WTC11 (cell line): ENCODE measurements at regions not wholly inside any gene's neighbourhood (a gene's known extent, or its start where the extent isn't known, plus 50 kb on each side); places are given as distances from the start of the nearest gene placed in this dataset.

Experiments used
- CBFB ChIP-seq: sonication (generic); formaldehyde crosslinking; IDR thresholded peaks from 2 replicates; pipeline ENCODE4 v1.8.1; 2022; ENCODE audit warnings: mild to moderate bottlenecking, low read depth, missing genetic modification reagents
- ELF4 ChIP-seq: sonication (generic); formaldehyde crosslinking; IDR thresholded peaks from 2 replicates; pipeline ENCODE4 v1.8.1; 2022; ENCODE audit warnings: low read depth, mild to moderate bottlenecking, moderate library complexity, missing genetic modification reagents
- FOXP1 ChIP-seq: sonication (generic); formaldehyde crosslinking; IDR thresholded peaks from 2 replicates; pipeline ENCODE4 v1.8.0; 2022; ENCODE audit warnings: missing genetic modification reagents, mild to moderate bottlenecking, moderate library complexity, borderline replicate concordance
- HMGA2 ChIP-seq: fragments of 250-450 bp; sonication (Bioruptor Pico); IDR thresholded peaks from 2 replicates; pipeline ENCODE4 v1.4.0; 2021; ENCODE audit warnings: mild to moderate bottlenecking, moderate library complexity
- JUN ChIP-seq: sonication (generic); formaldehyde crosslinking; IDR thresholded peaks from 2 replicates; pipeline ENCODE4 v1.8.0; 2023; ENCODE audit warnings: mild to moderate bottlenecking, missing genetic modification reagents
- NR3C1 ChIP-seq: sonication (generic); formaldehyde crosslinking; conservative IDR thresholded peaks from 2 replicates; pipeline ENCODE4 v1.8.1; 2023; ENCODE audit warnings: low read depth, mild to moderate bottlenecking, missing genetic modification reagents
- TF ChIP-seq, protein P1 (sequence below): fragments of 200-600 bp; IDR thresholded peaks from 2 replicates; pipeline ENCODE4 v1.8.0; 2022; ENCODE audit warnings: antibody characterized with exemption
- TF ChIP-seq, protein P2 (sequence below): fragments of 250-450 bp; sonication (Bioruptor Pico); IDR thresholded peaks from 2 replicates; pipeline ENCODE4 v2.1.2; 2022; ENCODE audit warnings: mild to moderate bottlenecking, moderate library complexity

DNA sequence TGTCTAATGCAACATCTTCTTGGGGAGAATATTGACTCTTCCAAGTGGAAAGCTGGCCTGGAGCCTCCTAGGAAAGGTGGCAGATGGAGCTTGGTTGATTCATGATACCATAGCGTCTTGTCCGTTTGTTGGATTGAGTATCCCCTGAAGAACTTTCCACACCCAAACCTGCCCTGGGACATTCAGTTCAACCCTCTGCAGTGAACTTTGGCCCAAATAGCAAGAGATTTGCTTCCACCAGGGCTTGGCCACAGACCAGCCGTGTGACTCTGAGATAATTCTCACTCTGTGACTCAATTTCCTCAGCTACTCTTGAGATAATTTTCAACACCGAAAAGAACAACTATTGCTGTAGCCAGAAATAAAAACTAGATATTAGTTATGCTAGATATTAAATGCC lies 108.0 kb upstream of the RAD23B start:
- TF ChIP-seq, protein P1, sequence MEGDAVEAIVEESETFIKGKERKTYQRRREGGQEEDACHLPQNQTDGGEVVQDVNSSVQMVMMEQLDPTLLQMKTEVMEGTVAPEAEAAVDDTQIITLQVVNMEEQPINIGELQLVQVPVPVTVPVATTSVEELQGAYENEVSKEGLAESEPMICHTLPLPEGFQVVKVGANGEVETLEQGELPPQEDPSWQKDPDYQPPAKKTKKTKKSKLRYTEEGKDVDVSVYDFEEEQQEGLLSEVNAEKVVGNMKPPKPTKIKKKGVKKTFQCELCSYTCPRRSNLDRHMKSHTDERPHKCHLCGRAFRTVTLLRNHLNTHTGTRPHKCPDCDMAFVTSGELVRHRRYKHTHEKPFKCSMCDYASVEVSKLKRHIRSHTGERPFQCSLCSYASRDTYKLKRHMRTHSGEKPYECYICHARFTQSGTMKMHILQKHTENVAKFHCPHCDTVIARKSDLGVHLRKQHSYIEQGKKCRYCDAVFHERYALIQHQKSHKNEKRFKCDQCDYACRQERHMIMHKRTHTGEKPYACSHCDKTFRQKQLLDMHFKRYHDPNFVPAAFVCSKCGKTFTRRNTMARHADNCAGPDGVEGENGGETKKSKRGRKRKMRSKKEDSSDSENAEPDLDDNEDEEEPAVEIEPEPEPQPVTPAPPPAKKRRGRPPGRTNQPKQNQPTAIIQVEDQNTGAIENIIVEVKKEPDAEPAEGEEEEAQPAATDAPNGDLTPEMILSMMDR = no peak
- TF ChIP-seq CBFB (CRISPR knock-in tag) (no peak), HMGA2 (CRISPR knock-in tag) (no peak), ELF4 (no peak), NR3C1 (CRISPR knock-in tag) (no peak), JUN (CRISPR knock-in tag) (no peak), FOXP1 (CRISPR knock-in tag) (no peak)
- TF ChIP-seq, protein P2, sequence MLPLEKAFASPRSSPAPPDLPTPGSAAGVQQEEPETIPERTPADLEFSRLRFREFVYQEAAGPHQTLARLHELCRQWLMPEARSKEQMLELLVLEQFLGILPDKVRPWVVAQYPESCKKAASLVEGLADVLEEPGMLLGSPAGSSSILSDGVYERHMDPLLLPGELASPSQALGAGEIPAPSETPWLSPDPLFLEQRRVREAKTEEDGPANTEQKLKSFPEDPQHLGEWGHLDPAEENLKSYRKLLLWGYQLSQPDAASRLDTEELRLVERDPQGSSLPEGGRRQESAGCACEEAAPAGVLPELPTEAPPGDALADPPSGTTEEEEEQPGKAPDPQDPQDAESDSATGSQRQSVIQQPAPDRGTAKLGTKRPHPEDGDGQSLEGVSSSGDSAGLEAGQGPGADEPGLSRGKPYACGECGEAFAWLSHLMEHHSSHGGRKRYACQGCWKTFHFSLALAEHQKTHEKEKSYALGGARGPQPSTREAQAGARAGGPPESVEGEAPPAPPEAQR (CRISPR knock-in tag) = no peak
